ENCODE measurements at regions not wholly inside any gene's neighbourhood (a gene's known extent, or its start where the extent isn't known, plus 50 kb on each side); places are given as distances from the start of the nearest gene placed in this dataset.

GRCh38 chr14:55975281-55975910 is 142.8 kb upstream of the PELI2 start:
- TF ChIP-seq CTCF (IDR thresholded peaks at IDR 0.05; ENCODE audit: insufficient read depth, low read depth, low read length), result no peak
- TF ChIP-seq EZH2 (IDR thresholded peaks at IDR 0.05; ENCODE audit: insufficient read depth, low read length), result no peak
